HG03354 (cell line): ENCODE measurements at regions not wholly inside any gene's neighbourhood (a gene's known extent, or its start where the extent isn't known, plus 50 kb on each side); places are given as distances from the start of the nearest gene placed in this dataset.

Source experiments
- ATAC-seq: cut with Tn5 transposase; IDR thresholded peaks from one replicate; pipeline ENCODE4 v1.9.1; 2021; ENCODE audit warnings: mild to moderate bottlenecking; ENCODE audit not compliant: unreplicated experiment, poor library complexity, severe bottlenecking

- no peak for ATAC-seq
Observed at GRCh38 chr12:118680356-118680963, 300.9 kb upstream of the SRRM4 start.

GRCh38 chr12:118682656-118683055, 298.7 kb upstream of the SRRM4 start:
- no peak for ATAC-seq

GRCh38 chr12:118685983-118686607, 295.2 kb upstream of the SRRM4 start:
- ATAC-seq, result no peak

- ATAC-seq, result peak; percentile 94
Observed at GRCh38 chr12:118689793-118690192, 291.5 kb upstream of the SRRM4 start.

GRCh38 chr12:118690506-118690905, 290.8 kb upstream of the SRRM4 start:
- no peak for ATAC-seq

- ATAC-seq, result no peak
Observed at GRCh38 chr12:118694128-118694775, 287.1 kb upstream of the SRRM4 start.

GRCh38 chr12:118704527-118705241, 276.7 kb upstream of the SRRM4 start:
- ATAC-seq, result no peak

GRCh38 chr12:118706437-118706836, 274.9 kb upstream of the SRRM4 start:
- no peak for ATAC-seq

- no peak for ATAC-seq
Observed at GRCh38 chr12:118709946-118710345, 271.4 kb upstream of the SRRM4 start.

- no peak for ATAC-seq
Observed at GRCh38 chr12:118711185-118711584, 270.2 kb upstream of the SRRM4 start.

GRCh38 chr12:118714051-118714460, 267.3 kb upstream of the SRRM4 start:
- peak; percentile 77 for ATAC-seq

GRCh38 chr12:118714500-118714899, 266.8 kb upstream of the SRRM4 start:
- ATAC-seq, result no peak

GRCh38 chr12:118715647-118716046, 265.7 kb upstream of the SRRM4 start:
- no peak for ATAC-seq

GRCh38 chr12:118727196-118727978, 254.0 kb upstream of the SRRM4 start:
- ATAC-seq, result no peak

- no peak for ATAC-seq
Observed at GRCh38 chr12:118727979-118728366, 253.4 kb upstream of the SRRM4 start.

- no peak for ATAC-seq
Observed at GRCh38 chr12:118734266-118734665, 247.1 kb upstream of the SRRM4 start.

GRCh38 chr12:118737985-118738540, 243.3 kb upstream of the SRRM4 start:
- ATAC-seq, result no peak

GRCh38 chr12:118741194-118741593, 240.1 kb upstream of the SRRM4 start:
- ATAC-seq, result no peak

GRCh38 chr12:118742431-118742830, 238.9 kb upstream of the SRRM4 start:
- no peak for ATAC-seq
